Upper lobe of left lung (tissue), 4 donors: ENCODE measurements at regions not wholly inside any gene's neighbourhood (a gene's known extent, or its start where the extent isn't known, plus 50 kb on each side); places are given as distances from the start of the nearest gene placed in this dataset.

Experiments
- CTCF ChIP-seq, 6 experiments: fragments of 450-650 bp in 4 of 6; fragments of 200-600 bp in 2 of 6; sonication (generic) in 2 of 6; IDR thresholded peaks; one replicate each; pipeline ENCODE4 v1.5.1; 2016 to 2019; ENCODE audit warnings: antibody characterized with exemption in 6 of 6
- EP300 ChIP-seq, 4 donors: sonication (generic); formaldehyde crosslinking; IDR thresholded peaks; one replicate each; pipeline ENCODE4 v1.5.1; 2017; ENCODE audit warnings: antibody characterized with exemption in 4 of 4, control low read depth in 2 of 4
- POLR2A ChIP-seq, 4 donors: fragments of 450-650 bp; IDR thresholded peaks; one replicate each; pipeline ENCODE4 v1.5.1; 2016 to 2017; ENCODE audit warnings: antibody characterized with exemption in 4 of 4, mild to moderate bottlenecking in 2 of 4
- POLR2AphosphoS5 ChIP-seq, 2 donors: sonication (generic); formaldehyde crosslinking; IDR thresholded peaks; one replicate each; pipeline ENCODE4 v1.5.1; 2017; ENCODE audit warnings: antibody characterized with exemption in 2 of 2

- TF ChIP-seq CTCF (IDR thresholded peaks at IDR 0.05) (no peak), POLR2A (IDR thresholded peaks at IDR 0.05) (no peak), EP300 (IDR thresholded peaks at IDR 0.05) (no peak), POLR2AphosphoS5 (IDR thresholded peaks at IDR 0.05) (no peak)
These were observed 66.7 kb downstream of the TEX35 start for GRCh38 chr1:178579562-178579961.
